Adrenal gland (tissue), 9 donors: ENCODE measurements at regions not wholly inside any gene's neighbourhood (a gene's known extent, or its start where the extent isn't known, plus 50 kb on each side); places are given as distances from the start of the nearest gene placed in this dataset.

Experiments
- DNase-seq, 7 donors: peaks; one replicate each; pipeline ENCODE4 v3.0.0-alpha.2; 2019 to 2020
- H3K27ac ChIP-seq, 5 donors: fragments of 200-600 bp; sonication (generic) in 4 of 5; 1 replicate in 3 of 5; 2 replicates in 2 of 5; pipeline versions ENCODE4 v1.5.1 to v1.8.0; 2016 to 2020; ENCODE audit warnings: mild to moderate bottlenecking in 1 of 5
- H3K27me3 ChIP-seq: fragments of 200-600 bp; 2 replicates; pipeline ENCODE4 v1.8.0; 2021
- H3K36me3 ChIP-seq, 2 donors: fragments of 200-600 bp; replicated peaks in 1 of 2; 1 replicate in 1 of 2; 2 replicates in 1 of 2; pipeline versions ENCODE4 v1.5.1 to v1.8.0; 2018 to 2022
- H3K4me1 ChIP-seq, 2 donors: fragments of 200-600 bp; replicated peaks in 1 of 2; 1 replicate in 1 of 2; 2 replicates in 1 of 2; pipeline versions ENCODE4 v1.5.1 to v1.8.0; 2018 to 2021
- H3K4me3 ChIP-seq, 4 donors: fragments of 200-600 bp; sonication (generic) in 3 of 4; one replicate each; pipeline ENCODE4 v1.5.1; 2016 to 2018
- H3K9me3 ChIP-seq, 3 donors: fragments of 200-600 bp; sonication (generic) in 1 of 3; replicated peaks in 1 of 3; 1 replicate in 2 of 3; 2 replicates in 1 of 3; pipeline versions ENCODE4 v1.5.1 to v1.8.0; 2016 to 2021
- POLR2A ChIP-seq, 2 donors: fragments of 450-650 bp; IDR thresholded peaks; one replicate each; pipeline ENCODE4 v1.6.1; 2017; ENCODE audit warnings: antibody characterized with exemption in 2 of 2, mild to moderate bottlenecking in 2 of 2, moderate library complexity in 1 of 2
- WGBS, 4 donors: extraction: QIAGEN DNeasy Blood & Tissue Kit in 2 of 4; methylation state at CpG; one replicate each; pipeline versions ENCODE4 v1.1.5 to v1.1.7; 2013 to 2017; 5-methylcytosine and 5-hydroxymethylcytosine counted together
- intact Hi-C, 2 donors: fragments of 100-400 bp; cut with DNase I; formaldehyde crosslinking; loops; one replicate each; pipeline versions ENCODE4 v1.14.1 to v1.15.0; 2022 to 2023
- TF ChIP-seq, protein P1 (sequence below), 6 experiments: fragments of 450-650 bp in 4 of 6; fragments of 200-600 bp in 2 of 6; sonication (generic) in 1 of 6; IDR thresholded peaks; 1 replicate in 5 of 6; 2 replicates in 1 of 6; pipeline versions ENCODE4 v1.5.1 to v1.8.0; 2016 to 2021; ENCODE audit warnings: antibody characterized with exemption in 6 of 6, mild to moderate bottlenecking in 2 of 6, moderate library complexity in 1 of 6
- donor health status: healthy with polysubstance abuse.
- donor health status: Bipolar disorder and iron deficiency.
- donor health status: DM: yes; HTN: yes; CAD: no.
- donor health status: DM: no; HTN: no; CAD: no.
- donor health status: DM: no; HTN: no; CAD: no.

DNA sequence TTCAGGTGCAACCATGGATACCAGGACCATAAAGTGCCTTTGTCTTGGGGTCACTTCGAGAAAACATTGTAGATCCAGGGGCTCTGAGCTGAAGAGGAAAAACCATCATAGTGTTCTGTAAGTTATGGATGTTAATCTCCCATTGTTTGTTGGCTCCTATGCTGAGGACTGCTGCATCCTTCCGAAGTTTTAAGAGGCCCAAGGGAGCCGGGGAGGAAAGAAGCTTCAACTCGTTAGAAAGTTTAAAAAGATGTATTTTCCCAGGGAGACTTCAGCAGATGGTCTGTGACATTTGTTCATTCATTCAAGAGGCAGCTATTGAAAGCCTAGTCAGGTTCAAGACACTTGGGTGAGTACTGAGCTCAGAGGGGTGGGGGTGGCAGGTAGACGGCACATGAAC lies 378.8 kb upstream of the TBX3 start:
- TF ChIP-seq POLR2A (IDR thresholded peaks at IDR 0.05) = no peak
- TF ChIP-seq, protein P1, sequence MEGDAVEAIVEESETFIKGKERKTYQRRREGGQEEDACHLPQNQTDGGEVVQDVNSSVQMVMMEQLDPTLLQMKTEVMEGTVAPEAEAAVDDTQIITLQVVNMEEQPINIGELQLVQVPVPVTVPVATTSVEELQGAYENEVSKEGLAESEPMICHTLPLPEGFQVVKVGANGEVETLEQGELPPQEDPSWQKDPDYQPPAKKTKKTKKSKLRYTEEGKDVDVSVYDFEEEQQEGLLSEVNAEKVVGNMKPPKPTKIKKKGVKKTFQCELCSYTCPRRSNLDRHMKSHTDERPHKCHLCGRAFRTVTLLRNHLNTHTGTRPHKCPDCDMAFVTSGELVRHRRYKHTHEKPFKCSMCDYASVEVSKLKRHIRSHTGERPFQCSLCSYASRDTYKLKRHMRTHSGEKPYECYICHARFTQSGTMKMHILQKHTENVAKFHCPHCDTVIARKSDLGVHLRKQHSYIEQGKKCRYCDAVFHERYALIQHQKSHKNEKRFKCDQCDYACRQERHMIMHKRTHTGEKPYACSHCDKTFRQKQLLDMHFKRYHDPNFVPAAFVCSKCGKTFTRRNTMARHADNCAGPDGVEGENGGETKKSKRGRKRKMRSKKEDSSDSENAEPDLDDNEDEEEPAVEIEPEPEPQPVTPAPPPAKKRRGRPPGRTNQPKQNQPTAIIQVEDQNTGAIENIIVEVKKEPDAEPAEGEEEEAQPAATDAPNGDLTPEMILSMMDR (IDR thresholded peaks at IDR 0.05) = no peak
- 85 to 93% (median 90%) methylated on average over 5 of the region's 5 CpGs for WGBS, 4 donors
- Histone ChIP-seq H3K27me3 (no peaks in the 10 kb centered on the region), H3K4me3 (no peak overlapping the region), H3K36me3 (no peaks in the 10 kb centered on the region), H3K27ac (no peak overlapping the region), H3K9me3 (no peaks in the 10 kb centered on the region), H3K4me1 (no peaks in the 10 kb centered on the region)
- intact Hi-C loops = no loop called here
- DNase-seq = no peak

DNA sequence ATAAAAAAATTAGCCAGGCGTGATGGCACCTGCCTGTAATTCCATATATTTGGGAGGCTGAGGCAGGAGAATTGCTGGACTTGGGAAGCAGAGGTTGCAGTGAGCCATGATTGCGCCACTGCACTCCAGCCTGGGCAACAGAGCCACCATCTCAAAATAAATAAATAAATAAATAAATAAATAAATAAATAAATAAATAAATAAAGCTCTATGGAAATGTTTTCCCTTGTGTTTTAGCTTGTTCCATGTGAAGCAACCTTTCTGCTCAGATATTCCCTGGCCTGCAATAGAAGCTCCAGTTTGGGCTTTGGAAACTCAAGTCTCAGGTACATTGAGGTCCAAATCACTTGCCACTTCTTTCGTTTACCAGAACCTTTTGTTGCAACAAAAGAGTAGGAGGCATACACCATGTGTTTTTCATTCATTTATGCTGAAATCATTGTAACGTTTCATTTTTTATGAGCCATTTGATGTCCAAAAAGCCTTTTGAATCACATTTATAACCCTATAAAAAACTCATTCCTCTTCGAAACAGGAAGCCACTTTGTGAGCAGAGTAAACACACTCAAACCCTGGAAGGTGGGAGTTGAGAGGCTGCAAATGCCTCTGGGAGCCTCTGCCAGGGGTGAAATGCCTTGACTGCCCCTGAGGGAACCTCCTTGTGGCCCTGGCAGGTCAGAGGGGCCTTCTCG lies 376.6 kb upstream of the TBX3 start:
- TF ChIP-seq POLR2A (IDR thresholded peaks at IDR 0.05) = no peak
- TF ChIP-seq, protein P1 (IDR thresholded peaks at IDR 0.05) = no peak
- no peak for DNase-seq
- Histone ChIP-seq H3K4me3 (no peak overlapping the region), H3K27ac (no peak overlapping the region), H3K27me3 (no peaks in the 10 kb centered on the region), H3K4me1 (no peaks in the 10 kb centered on the region), H3K36me3 (no peaks in the 10 kb centered on the region), H3K9me3 (no peaks in the 10 kb centered on the region)
- intact Hi-C loops = no loop called here
- 87 to 95% (median 90%) methylated on average over 6 of the region's 6 CpGs for WGBS, 4 donors

DNA sequence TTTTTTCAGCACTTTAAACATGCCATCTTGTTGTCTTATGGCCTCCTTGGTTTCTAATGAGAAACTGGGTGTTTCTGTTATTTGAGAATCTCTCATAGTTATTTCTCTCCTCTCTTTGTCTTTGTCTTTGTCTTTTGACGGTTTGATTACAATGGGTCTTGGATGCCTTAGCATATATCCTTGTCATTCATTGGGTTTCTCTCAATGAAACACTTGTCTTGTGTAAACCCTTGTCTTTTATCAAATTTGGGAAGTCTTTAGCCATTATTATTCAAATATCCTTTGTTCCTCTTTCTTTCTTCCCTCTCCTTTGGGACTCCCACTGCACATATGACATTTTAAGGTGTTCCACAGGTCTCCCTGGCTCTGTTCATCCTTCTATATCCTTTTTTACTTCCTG lies 373.5 kb upstream of the TBX3 start:
- Histone ChIP-seq H3K4me1 (no peaks in the 10 kb centered on the region), H3K9me3 (no peaks in the 10 kb centered on the region), H3K27me3 (no peaks in the 10 kb centered on the region), H3K27ac (no peak overlapping the region), H3K4me3 (no peak overlapping the region), H3K36me3 (no peaks in the 10 kb centered on the region)
- 73 to 90% (median 84%) methylated on average over 1 of the region's 1 CpG for WGBS, 4 donors
- intact Hi-C loops = no loop called here
- no peak for DNase-seq
- TF ChIP-seq POLR2A (IDR thresholded peaks at IDR 0.05) = no peak
- TF ChIP-seq, protein P1 (IDR thresholded peaks at IDR 0.05) = no peak

DNA sequence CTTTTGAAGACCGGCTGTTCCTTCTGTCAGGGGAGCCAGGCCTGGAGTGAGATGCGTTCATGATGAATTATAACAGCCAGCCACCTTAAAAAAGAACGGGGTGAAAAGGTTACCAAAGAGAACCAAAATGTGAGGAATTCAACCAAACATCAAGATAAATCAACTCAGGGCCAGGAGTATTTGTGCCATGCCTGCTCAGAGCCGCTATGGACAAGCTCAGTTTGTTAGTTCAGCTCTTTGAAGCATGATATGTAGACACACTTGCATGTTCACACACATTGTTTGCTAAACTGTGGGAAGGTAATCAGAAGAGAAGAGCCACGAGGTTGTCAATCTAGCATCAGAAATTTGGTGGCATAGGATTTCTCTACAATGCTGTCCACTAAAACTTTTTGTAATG lies 367.4 kb upstream of the TBX3 start:
- Histone ChIP-seq H3K36me3 (no peaks in the 10 kb centered on the region), H3K4me1 (no peaks in the 10 kb centered on the region), H3K27me3 (no peaks in the 10 kb centered on the region), H3K27ac (no peak overlapping the region), H3K9me3 (no peaks in the 10 kb centered on the region), H3K4me3 (no peak overlapping the region)
- no peak for DNase-seq
- WGBS, 4 donors = 78 to 87% (median 84%) methylated on average over 5 of the region's 5 CpGs
- intact Hi-C loops = no loop called here
- TF ChIP-seq POLR2A (IDR thresholded peaks at IDR 0.05) = no peak
- TF ChIP-seq, protein P1 (IDR thresholded peaks at IDR 0.05) = no peak
